Adipocyte (in vitro differentiated cells): ENCODE measurements at regions not wholly inside any gene's neighbourhood (a gene's known extent, or its start where the extent isn't known, plus 50 kb on each side); places are given as distances from the start of the nearest gene placed in this dataset.

Experiments used
- DNase-seq: peaks from one replicate; pipeline ENCODE4 v3.0.0-alpha.2; 2015; ENCODE audit warnings: low read depth
- H3K27me3 ChIP-seq: replicated peaks from 2 replicates; pipeline ENCODE4 v1.7.0; 2013; ENCODE audit warnings: mild to moderate bottlenecking, low read length, moderate library complexity; ENCODE audit not compliant: control insufficient read depth, insufficient read depth
- H3K36me3 ChIP-seq: 2 replicates; pipeline ENCODE4 v1.7.0; 2013; ENCODE audit warnings: low read length, mild to moderate bottlenecking, moderate library complexity; ENCODE audit not compliant: control insufficient read depth, insufficient read depth, severe bottlenecking
- H3K4me1 ChIP-seq: 2 replicates; pipeline ENCODE4 v1.7.0; 2013; ENCODE audit warnings: mild to moderate bottlenecking, low read length, moderate library complexity; ENCODE audit not compliant: control insufficient read depth, insufficient read depth
- H3K4me3 ChIP-seq: 2 replicates; pipeline ENCODE4 v1.7.0; 2013; ENCODE audit warnings: mild to moderate bottlenecking, low read length, moderate library complexity
- H3K9ac ChIP-seq: 2 replicates; pipeline ENCODE4 v1.7.0; 2013; ENCODE audit warnings: mild to moderate bottlenecking, low read length, moderate library complexity
- H3K9me3 ChIP-seq: 2 replicates; pipeline ENCODE4 v1.7.0; 2013; ENCODE audit warnings: mild to moderate bottlenecking, low read length, moderate library complexity; ENCODE audit not compliant: control insufficient read depth

DNA sequence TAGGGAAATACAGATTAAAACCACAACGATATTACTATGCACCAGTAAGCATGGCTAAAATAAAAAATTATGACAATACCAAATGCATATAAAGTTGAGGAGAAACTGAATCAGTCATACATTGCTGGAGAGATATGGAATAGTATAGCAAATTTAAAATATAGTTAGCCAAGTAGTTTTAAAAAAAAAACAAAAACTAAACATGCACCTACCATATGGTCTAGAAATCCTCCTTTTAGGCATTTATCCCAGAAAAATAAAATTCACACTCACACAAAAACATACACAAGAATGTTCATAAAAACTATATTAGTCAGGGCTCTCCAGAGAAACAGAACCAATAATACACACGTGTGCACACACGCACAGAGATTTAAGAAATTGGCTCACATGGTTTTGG, 175.8 kb downstream of the IPMK start:
- Histone ChIP-seq H3K4me1 (no peaks in the 10 kb centered on the region), H3K9ac (no peak overlapping the region), H3K36me3 (no peaks in the 10 kb centered on the region), H3K9me3 (no peaks in the 10 kb centered on the region), H3K27me3 (peaks cover 13% of the 10 kb centered on the region), H3K4me3 (no peak overlapping the region)
- no peak for DNase-seq

GRCh38 chr10:58089739-58090138, 178.0 kb downstream of the IPMK start:
- Histone ChIP-seq H3K36me3 (no peaks in the 10 kb centered on the region), H3K9me3 (no peaks in the 10 kb centered on the region), H3K4me3 (no peak overlapping the region), H3K27me3 (peaks cover 24% of the 10 kb centered on the region), H3K9ac (no peak overlapping the region), H3K4me1 (no peaks in the 10 kb centered on the region)
- DNase-seq = no peak

DNA sequence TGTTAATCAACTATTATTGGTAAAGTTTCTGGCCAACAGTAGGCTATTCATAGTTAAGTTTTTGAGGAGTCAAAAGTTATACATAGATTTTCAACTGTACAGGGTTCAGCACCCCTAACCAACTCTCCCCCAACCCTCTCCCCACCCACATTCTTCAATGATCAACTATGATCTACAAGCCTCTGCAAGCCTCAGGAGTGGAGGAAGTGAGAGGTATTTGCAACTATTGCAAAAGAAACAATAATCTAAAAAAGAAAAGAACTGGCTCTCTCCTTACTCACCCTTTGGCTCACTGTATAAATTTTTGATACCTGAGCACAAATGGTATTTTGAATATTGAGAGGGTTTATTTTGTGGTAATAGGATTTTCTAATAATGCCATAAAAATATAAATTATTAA, 179.8 kb downstream of the IPMK start:
- Histone ChIP-seq H3K4me1 (no peaks in the 10 kb centered on the region), H3K36me3 (no peaks in the 10 kb centered on the region), H3K4me3 (no peak overlapping the region), H3K9me3 (no peaks in the 10 kb centered on the region), H3K27me3 (peaks cover 23% of the 10 kb centered on the region), H3K9ac (no peak overlapping the region)
- no peak for DNase-seq

DNA sequence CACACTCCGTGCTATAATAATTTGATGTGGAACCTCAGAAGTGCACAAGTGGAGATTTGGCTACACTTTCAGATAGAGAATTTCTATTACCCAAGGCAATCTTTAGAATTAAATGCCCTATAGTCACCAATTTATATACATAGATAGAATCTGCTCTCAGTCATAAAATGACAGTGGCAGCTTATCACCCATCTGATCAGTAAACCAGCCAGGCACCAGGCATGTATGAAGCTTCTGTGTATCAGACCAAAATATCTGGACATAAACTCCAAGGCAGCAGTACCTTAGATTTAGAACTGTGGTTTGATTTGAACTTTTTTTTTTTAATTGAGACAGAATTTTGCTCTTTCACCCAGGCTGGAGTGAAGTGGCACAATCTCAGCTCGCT, 180.9 kb downstream of the IPMK start:
- H3K27me3 ChIP-seq = peaks cover 23% of the 10 kb centered on the region
- no peaks in the 10 kb centered on the region for H3K4me1 ChIP-seq
- no peaks in the 10 kb centered on the region for H3K36me3 ChIP-seq
- H3K9me3 ChIP-seq = no peaks in the 10 kb centered on the region
- H3K9ac ChIP-seq = no peak overlapping the region
- DNase-seq = no peak
- no peak overlapping the region for H3K4me3 ChIP-seq

DNA sequence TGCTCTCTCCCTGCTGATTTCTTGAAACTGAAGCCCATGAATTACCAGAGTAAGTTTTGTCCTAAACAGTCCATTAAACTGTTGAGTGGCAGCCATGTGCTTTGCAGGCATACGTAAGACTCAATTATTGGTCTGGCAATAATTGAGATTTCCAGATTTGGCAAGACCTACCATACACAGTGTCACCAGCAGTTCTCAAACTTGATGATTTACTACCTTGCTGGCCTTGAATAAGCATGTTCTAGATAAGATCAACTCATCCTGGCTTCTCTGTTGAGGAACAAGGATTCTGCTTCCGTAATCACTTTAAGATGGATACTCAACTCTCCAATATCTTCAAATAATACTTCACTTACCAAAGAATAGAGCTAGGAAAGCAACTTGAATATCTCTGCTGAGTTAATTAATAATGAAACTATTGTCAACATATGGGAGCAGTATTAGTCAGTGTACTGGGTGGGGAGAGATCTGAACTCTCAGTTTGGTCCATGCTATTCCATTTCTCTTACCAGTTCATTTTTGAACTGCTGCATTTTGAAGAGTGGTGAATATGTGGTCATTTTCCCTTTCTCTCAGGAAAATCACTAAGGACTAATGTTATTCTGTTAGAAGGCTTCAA, 181.4 kb downstream of the IPMK start:
- Histone ChIP-seq H3K9ac (no peak overlapping the region), H3K9me3 (no peaks in the 10 kb centered on the region), H3K4me1 (no peaks in the 10 kb centered on the region), H3K36me3 (no peaks in the 10 kb centered on the region), H3K4me3 (no peak overlapping the region), H3K27me3 (peaks cover 23% of the 10 kb centered on the region)
- no peak for DNase-seq

DNA sequence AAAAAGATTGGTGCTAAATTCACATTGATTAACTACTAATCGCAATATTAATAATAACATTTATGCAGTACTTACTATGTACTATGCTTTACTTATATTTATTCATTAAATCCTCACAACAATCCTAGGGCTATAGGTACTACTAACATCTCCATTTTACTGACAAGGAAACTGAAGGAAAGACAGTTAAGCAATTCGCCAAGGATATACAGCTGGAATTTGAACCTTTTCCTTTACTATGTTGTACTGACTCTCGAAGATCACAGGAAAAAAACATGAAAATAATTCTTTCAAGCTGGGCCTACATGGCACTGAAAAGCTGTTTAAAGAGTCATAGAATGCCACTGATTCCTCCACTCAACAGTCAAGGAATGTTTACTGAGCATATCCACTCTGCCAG, 185.4 kb downstream of the IPMK start:
- peaks cover 38% of the 10 kb centered on the region for H3K27me3 ChIP-seq
- no peak overlapping the region for H3K9ac ChIP-seq
- H3K4me1 ChIP-seq = no peaks in the 10 kb centered on the region
- no peak overlapping the region for H3K4me3 ChIP-seq
- H3K9me3 ChIP-seq = no peaks in the 10 kb centered on the region
- no peaks in the 10 kb centered on the region for H3K36me3 ChIP-seq
- no peak for DNase-seq

DNA sequence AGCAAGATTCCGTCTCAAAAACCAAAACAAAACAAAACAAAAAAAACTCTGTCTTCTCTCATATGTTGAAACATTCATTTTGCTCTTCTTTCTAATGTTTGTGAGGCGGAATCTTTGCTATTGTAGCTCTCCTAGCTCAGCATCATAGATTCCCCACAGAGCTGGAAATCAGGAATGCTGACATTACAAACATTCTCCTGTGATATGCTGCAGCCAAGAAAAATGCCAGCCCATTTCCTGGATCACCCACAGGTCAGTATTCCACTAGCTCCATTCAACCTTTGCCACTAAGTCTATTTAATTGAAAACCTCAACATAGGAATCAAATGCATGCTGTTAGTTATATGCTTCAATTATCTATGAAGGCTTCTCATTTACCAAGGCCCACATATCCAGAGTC, 186.3 kb downstream of the IPMK start:
- H3K4me3 ChIP-seq = no peak overlapping the region
- H3K9me3 ChIP-seq = no peaks in the 10 kb centered on the region
- H3K27me3 ChIP-seq = peaks cover 33% of the 10 kb centered on the region
- H3K36me3 ChIP-seq = no peaks in the 10 kb centered on the region
- H3K4me1 ChIP-seq = no peaks in the 10 kb centered on the region
- DNase-seq = no peak
- no peak overlapping the region for H3K9ac ChIP-seq

DNA sequence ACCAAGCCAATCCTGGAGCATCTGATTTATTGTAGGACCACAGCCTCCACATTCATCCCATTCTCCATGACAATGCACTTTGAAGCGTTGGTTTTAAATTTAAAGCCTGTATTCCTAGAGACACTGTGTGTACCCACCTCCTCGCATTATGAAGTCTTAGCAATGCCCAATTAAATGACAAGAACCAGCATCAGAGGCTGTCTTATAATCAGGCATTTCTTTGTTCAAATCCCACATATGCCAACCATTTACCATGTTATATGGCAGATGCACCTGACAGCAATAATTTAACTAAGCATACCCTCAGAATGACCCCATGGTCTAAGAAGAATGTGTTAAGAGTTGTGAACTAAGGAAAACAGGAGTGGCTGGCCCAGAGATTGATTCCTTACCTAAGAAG, 188.2 kb downstream of the IPMK start:
- Histone ChIP-seq H3K36me3 (no peaks in the 10 kb centered on the region), H3K27me3 (peaks cover 19% of the 10 kb centered on the region), H3K9me3 (no peaks in the 10 kb centered on the region), H3K4me3 (no peak overlapping the region), H3K9ac (no peak overlapping the region), H3K4me1 (peaks cover 10% of the 10 kb centered on the region)
- no peak for DNase-seq

DNA sequence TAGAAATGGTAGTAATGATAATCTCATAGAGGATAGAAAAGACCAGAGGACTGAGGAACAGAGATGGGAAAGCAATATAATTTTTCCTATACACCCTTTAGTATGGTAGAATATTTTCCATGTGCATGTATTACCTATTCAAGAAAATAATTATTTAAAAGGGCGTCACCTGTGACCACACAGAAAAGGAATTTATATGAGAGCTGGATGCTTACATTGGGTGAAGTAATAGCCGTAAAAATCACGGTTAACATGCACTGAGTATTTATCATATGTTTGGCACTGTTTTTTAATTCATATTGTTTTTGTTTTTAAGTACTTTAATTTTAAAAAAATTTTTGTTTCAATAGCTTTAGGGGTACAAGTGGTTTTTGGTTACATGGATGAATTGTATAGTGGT, 195.1 kb downstream of the IPMK start:
- Histone ChIP-seq H3K9me3 (no peaks in the 10 kb centered on the region), H3K27me3 (peaks cover 30% of the 10 kb centered on the region), H3K4me3 (no peak overlapping the region), H3K4me1 (peaks cover 10% of the 10 kb centered on the region), H3K36me3 (no peaks in the 10 kb centered on the region), H3K9ac (no peak overlapping the region)
- no peak for DNase-seq

DNA sequence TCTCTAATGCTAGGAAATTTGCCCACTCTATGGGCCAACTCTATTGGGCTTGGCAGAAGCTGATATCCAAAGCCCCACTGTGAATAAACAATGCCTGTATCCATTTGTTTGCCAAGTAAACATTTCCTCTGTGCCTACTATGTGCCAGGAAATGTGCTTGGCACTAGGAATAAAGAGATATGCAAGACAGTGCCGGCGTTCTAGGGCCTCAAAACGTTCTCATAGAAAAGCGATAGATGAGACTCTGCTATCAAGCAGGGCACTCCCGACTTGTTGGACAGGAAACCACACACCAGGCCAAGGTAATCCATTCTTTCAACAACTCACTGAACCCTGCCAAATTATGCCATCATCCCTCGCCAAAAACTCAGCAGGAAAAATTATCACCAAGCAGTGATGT, 196.7 kb downstream of the IPMK start:
- Histone ChIP-seq H3K4me3 (no peak overlapping the region), H3K9me3 (no peaks in the 10 kb centered on the region), H3K9ac (no peak overlapping the region), H3K27me3 (peaks cover 45% of the 10 kb centered on the region), H3K36me3 (no peaks in the 10 kb centered on the region), H3K4me1 (peaks cover 8% of the 10 kb centered on the region)
- no peak for DNase-seq

- no peak overlapping the region for H3K4me3 ChIP-seq
- H3K36me3 ChIP-seq = no peaks in the 10 kb centered on the region
- H3K27me3 ChIP-seq = peaks cover 52% of the 10 kb centered on the region
- no peaks in the 10 kb centered on the region for H3K9me3 ChIP-seq
- H3K9ac ChIP-seq = no peak overlapping the region
- no peak for DNase-seq
- H3K4me1 ChIP-seq = no peaks in the 10 kb centered on the region
Measured at GRCh38 chr10:58068809-58069208, 198.9 kb downstream of the IPMK start.

DNA sequence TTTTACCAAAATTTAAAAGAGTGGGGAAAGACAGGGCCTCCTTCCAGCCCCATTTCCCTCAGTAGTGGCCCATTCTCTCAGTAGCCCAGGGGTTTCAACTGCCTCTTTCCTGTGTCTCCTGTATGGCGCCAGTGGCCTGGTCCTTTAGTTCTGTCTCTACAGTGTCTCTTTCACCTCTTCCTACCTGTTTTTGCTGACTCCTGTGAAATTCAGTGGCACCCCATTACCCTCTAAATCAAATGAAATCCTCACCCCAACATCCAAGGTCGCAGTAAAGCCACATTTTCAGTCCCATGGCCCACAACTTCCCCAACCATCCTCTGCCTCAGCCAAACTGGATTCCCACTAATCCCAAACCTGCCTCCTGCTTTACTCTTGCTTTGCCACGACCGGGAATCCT, 200.7 kb downstream of the IPMK start:
- peaks cover 2% of the 10 kb centered on the region for H3K4me1 ChIP-seq
- H3K36me3 ChIP-seq = no peaks in the 10 kb centered on the region
- no peak for DNase-seq
- H3K9ac ChIP-seq = no peak overlapping the region
- peaks cover 52% of the 10 kb centered on the region for H3K27me3 ChIP-seq
- no peak overlapping the region for H3K4me3 ChIP-seq
- no peaks in the 10 kb centered on the region for H3K9me3 ChIP-seq
